ENCODE measurements at regions not wholly inside any gene's neighbourhood (a gene's known extent, or its start where the extent isn't known, plus 50 kb on each side); places are given as distances from the start of the nearest gene placed in this dataset.
"Not testable (repeated sequence)": the region's sequence is repeated elsewhere in the genome, so short reads cannot be mapped to it uniquely, and the experiment has no call there.

- Mint-ChIP-seq H3K9me3 (no peaks in the 10 kb centered on the region), H3K27ac (no peak overlapping the region), H3K36me3 (no peaks in the 10 kb centered on the region), H3K4me1 (no peaks in the 10 kb centered on the region), H3K27me3 (ENCODE audit: low read depth in 3 of 3) (peaks cover 1 to 24% (median 3%) of the 10 kb centered on the region in 3 donors), H3K4me3 (no peak overlapping the region)
- no peak for DNase-seq
These were observed 355.9 kb downstream of the PTPRU start for GRCh38 chr1:29592261-29592615.

- H3K4me1 Mint-ChIP-seq: no peaks in the 10 kb centered on the region
- DNase-seq: no peak
- no peaks in the 10 kb centered on the region for H3K9me3 Mint-ChIP-seq
- peaks cover 1 to 21% (median 3%) of the 10 kb centered on the region in 3 donors for H3K27me3 Mint-ChIP-seq (ENCODE audit: low read depth in 3 of 3)
- H3K4me3 Mint-ChIP-seq: no peak overlapping the region
- H3K36me3 Mint-ChIP-seq: no peaks in the 10 kb centered on the region
- no peak overlapping the region for H3K27ac Mint-ChIP-seq
These were observed 355.4 kb downstream of the PTPRU start for GRCh38 chr1:29591601-29592260.

- H3K4me1 Mint-ChIP-seq: no peaks in the 10 kb centered on the region
- no peaks in the 10 kb centered on the region for H3K9me3 Mint-ChIP-seq
- DNase-seq: no peak
- no peak overlapping the region for H3K27ac Mint-ChIP-seq
- H3K36me3 Mint-ChIP-seq: no peaks in the 10 kb centered on the region
- H3K27me3 Mint-ChIP-seq (ENCODE audit: low read depth in 3 of 3): peaks cover 3 to 20% (median 3%) of the 10 kb centered on the region in 3 donors
- H3K4me3 Mint-ChIP-seq: no peak overlapping the region
These were observed 354.6 kb downstream of the PTPRU start for GRCh38 chr1:29590583-29591565.

- DNase-seq: not testable (repeated sequence)
These were observed 353.4 kb downstream of the PTPRU start for GRCh38 chr1:29589716-29590115.

GRCh38 chr1:29586991-29587745, 350.8 kb downstream of the PTPRU start:
- peaks cover 3 to 20% (median 7%) of the 10 kb centered on the region in 3 donors for H3K27me3 Mint-ChIP-seq (ENCODE audit: low read depth in 3 of 3)
- no peak overlapping the region for H3K27ac Mint-ChIP-seq
- no peaks in the 10 kb centered on the region for H3K36me3 Mint-ChIP-seq
- H3K4me3 Mint-ChIP-seq: no peak overlapping the region
- DNase-seq: no peak
- no peaks in the 10 kb centered on the region for H3K9me3 Mint-ChIP-seq
- no peaks in the 10 kb centered on the region for H3K4me1 Mint-ChIP-seq

More at GRCh38 chr1:29589716-29590115, 353.4 kb downstream of the PTPRU start:
- not testable (repeated sequence) for H3K36me3 Mint-ChIP-seq, H3K4me1 Mint-ChIP-seq, H3K9me3 Mint-ChIP-seq, H3K27ac Mint-ChIP-seq, H3K4me3 Mint-ChIP-seq
- H3K27me3 Mint-ChIP-seq (ENCODE audit: low read depth in 3 of 3): peaks cover 3 to 20% (median 7%) of the 10 kb centered on the region in 3 donors

GRCh38 chr1:29586215-29586614, 349.9 kb downstream of the PTPRU start:
- DNase-seq: no peak
- no peak overlapping the region for H3K4me3 Mint-ChIP-seq
- peaks cover 3 to 18% (median 7%) of the 10 kb centered on the region in 3 donors for H3K27me3 Mint-ChIP-seq (ENCODE audit: low read depth in 3 of 3)
- no peaks in the 10 kb centered on the region for H3K9me3 Mint-ChIP-seq
- H3K4me1 Mint-ChIP-seq: no peaks in the 10 kb centered on the region
- H3K27ac Mint-ChIP-seq: no peak overlapping the region
- no peaks in the 10 kb centered on the region for H3K36me3 Mint-ChIP-seq

- peaks cover 3 to 14% (median 7%) of the 10 kb centered on the region in 3 donors for H3K27me3 Mint-ChIP-seq (ENCODE audit: low read depth in 3 of 3)
- H3K4me1 Mint-ChIP-seq: no peaks in the 10 kb centered on the region
- H3K27ac Mint-ChIP-seq: no peak overlapping the region
- no peaks in the 10 kb centered on the region for H3K36me3 Mint-ChIP-seq
- DNase-seq: no peak
- H3K4me3 Mint-ChIP-seq: no peak overlapping the region
- H3K9me3 Mint-ChIP-seq: no peaks in the 10 kb centered on the region
These were observed 349.3 kb downstream of the PTPRU start for GRCh38 chr1:29585656-29586055.

- no peak overlapping the region for H3K4me3 Mint-ChIP-seq
- no peak for DNase-seq
- H3K9me3 Mint-ChIP-seq: no peaks in the 10 kb centered on the region
- H3K27ac Mint-ChIP-seq: no peak overlapping the region
- H3K36me3 Mint-ChIP-seq: no peaks in the 10 kb centered on the region
- peaks cover 3 to 12% (median 7%) of the 10 kb centered on the region in 3 donors for H3K27me3 Mint-ChIP-seq (ENCODE audit: low read depth in 3 of 3)
- no peaks in the 10 kb centered on the region for H3K4me1 Mint-ChIP-seq
These were observed 348.9 kb downstream of the PTPRU start for GRCh38 chr1:29585201-29585600.

- no peak for DNase-seq
- no peak overlapping the region for H3K27ac Mint-ChIP-seq
- no peak overlapping the region for H3K4me3 Mint-ChIP-seq
- peaks cover 2 to 12% (median 5%) of the 10 kb centered on the region in 3 donors for H3K27me3 Mint-ChIP-seq (ENCODE audit: low read depth in 3 of 3)
- H3K9me3 Mint-ChIP-seq: no peaks in the 10 kb centered on the region
- no peaks in the 10 kb centered on the region for H3K36me3 Mint-ChIP-seq
- no peaks in the 10 kb centered on the region for H3K4me1 Mint-ChIP-seq
These were observed 348.5 kb downstream of the PTPRU start for GRCh38 chr1:29584776-29585175.

GRCh38 chr1:29584362-29584761, 348.0 kb downstream of the PTPRU start:
- no peak overlapping the region for H3K27ac Mint-ChIP-seq
- no peak overlapping the region for H3K4me3 Mint-ChIP-seq
- H3K36me3 Mint-ChIP-seq: no peaks in the 10 kb centered on the region
- peaks cover 0 to 10% (median 5%) of the 10 kb centered on the region in 3 donors for H3K27me3 Mint-ChIP-seq (ENCODE audit: low read depth in 3 of 3)
- no peaks in the 10 kb centered on the region for H3K4me1 Mint-ChIP-seq
- H3K9me3 Mint-ChIP-seq: no peaks in the 10 kb centered on the region
- no peak for DNase-seq

- Mint-ChIP-seq H3K27me3 (ENCODE audit: low read depth in 3 of 3) (peaks cover 0 to 7% (median 5%) of the 10 kb centered on the region in 3 donors), H3K4me3 (no peak overlapping the region), H3K4me1 (no peaks in the 10 kb centered on the region), H3K36me3 (no peaks in the 10 kb centered on the region), H3K27ac (no peak overlapping the region), H3K9me3 (no peaks in the 10 kb centered on the region)
- DNase-seq: no peak
These were observed 347.4 kb downstream of the PTPRU start for GRCh38 chr1:29583727-29584126.

GRCh38 chr1:29581256-29581655, 344.9 kb downstream of the PTPRU start:
- no peak overlapping the region for H3K4me3 Mint-ChIP-seq
- peaks cover 0 to 7% (median 5%) of the 10 kb centered on the region in 3 donors for H3K27me3 Mint-ChIP-seq (ENCODE audit: low read depth in 3 of 3)
- H3K27ac Mint-ChIP-seq: no peak overlapping the region
- no peaks in the 10 kb centered on the region for H3K4me1 Mint-ChIP-seq
- H3K36me3 Mint-ChIP-seq: no peaks in the 10 kb centered on the region
- no peaks in the 10 kb centered on the region for H3K9me3 Mint-ChIP-seq
- DNase-seq: no peak

GRCh38 chr1:29579821-29580425, 343.6 kb downstream of the PTPRU start:
- H3K4me1 Mint-ChIP-seq: no peaks in the 10 kb centered on the region
- no peak overlapping the region for H3K27ac Mint-ChIP-seq
- H3K27me3 Mint-ChIP-seq (ENCODE audit: low read depth in 3 of 3): peaks cover 0 to 7% (median under 1%) of the 10 kb centered on the region in 3 donors
- DNase-seq: no peak
- no peak overlapping the region for H3K4me3 Mint-ChIP-seq
- H3K36me3 Mint-ChIP-seq: no peaks in the 10 kb centered on the region
- no peaks in the 10 kb centered on the region for H3K9me3 Mint-ChIP-seq

Measured in immature natural killer cell (primary cell).